ENCODE measurements at regions not wholly inside any gene's neighbourhood (a gene's known extent, or its start where the extent isn't known, plus 50 kb on each side); places are given as distances from the start of the nearest gene placed in this dataset.

GRCh38 chr1:82848043-82848442 is 1047.3 kb downstream of the ADGRL2 start:
- Histone ChIP-seq H3K27ac (ENCODE audit: low read depth, low read length, poor library complexity, severe bottlenecking) (no peak overlapping the region), H3K36me3 (ENCODE audit: insufficient read depth, low read length, poor library complexity, severe bottlenecking) (no peaks in the 10 kb centered on the region), H3K4me1 (ENCODE audit: insufficient read depth, low read length, poor library complexity, severe bottlenecking) (no peaks in the 10 kb centered on the region), H3K9me3 (ENCODE audit: low read depth, low read length, poor library complexity, severe bottlenecking) (no peaks in the 10 kb centered on the region), H3K4me3 (ENCODE audit: low read depth, low read length, poor library complexity, severe bottlenecking) (no peak overlapping the region), H3K27me3 (replicated peaks; ENCODE audit: insufficient read depth, low read depth, low read length, poor library complexity) (no peaks in the 10 kb centered on the region)
- DNase-seq (ENCODE audit: low spot score), result no peak
- TF ChIP-seq CTCF (conservative IDR thresholded peaks at IDR 0.05; ENCODE audit: low read depth, low read length) (no peak), EZH2 (IDR thresholded peaks at IDR 0.05; ENCODE audit: borderline replicate concordance, low read depth, low read length, poor library complexity, severe bottlenecking) (no peak)
- BruUV-seq (replicated peaks), result no TSS peak
- POLR2A ChIA-PET (ENCODE audit: low non-redundant PET), result no interaction called here
- CTCF ChIA-PET, result no interaction called here
- intact Hi-C loops (cut with micrococcal nuclease; ENCODE audit: unreplicated experiment), result loop anchor here (10.0 kb wide), 1 partner anchor 63 kb away; no protein-coding TSS in a partner anchor

- TF ChIP-seq CTCF (conservative IDR thresholded peaks at IDR 0.05; ENCODE audit: low read depth, low read length), result no peak
- TF ChIP-seq EZH2 (IDR thresholded peaks at IDR 0.05; ENCODE audit: borderline replicate concordance, low read depth, low read length, poor library complexity, severe bottlenecking), result no peak
- intact Hi-C loops (cut with micrococcal nuclease; ENCODE audit: unreplicated experiment), result loop anchor here (10.0 kb wide), 1 partner anchor 61 kb away; no protein-coding TSS in a partner anchor
- Histone ChIP-seq H3K27ac (ENCODE audit: low read depth, low read length, poor library complexity, severe bottlenecking) (no peak overlapping the region), H3K36me3 (ENCODE audit: insufficient read depth, low read length, poor library complexity, severe bottlenecking) (no peaks in the 10 kb centered on the region), H3K27me3 (replicated peaks; ENCODE audit: insufficient read depth, low read depth, low read length, poor library complexity) (peaks cover 2% of the 10 kb centered on the region), H3K4me1 (ENCODE audit: insufficient read depth, low read length, poor library complexity, severe bottlenecking) (no peaks in the 10 kb centered on the region), H3K4me3 (ENCODE audit: low read depth, low read length, poor library complexity, severe bottlenecking) (no peak overlapping the region), H3K9me3 (ENCODE audit: low read depth, low read length, poor library complexity, severe bottlenecking) (no peaks in the 10 kb centered on the region)
- ChIA-PET POLR2A (ENCODE audit: low non-redundant PET) (no interaction called here), CTCF (no interaction called here)
- BruUV-seq (replicated peaks), result no TSS peak
- DNase-seq (ENCODE audit: low spot score), result no peak
These were observed 1045.1 kb downstream of the ADGRL2 start for GRCh38 chr1:82845866-82846265.

GRCh38 chr1:82844911-82845827 is 1044.4 kb downstream of the ADGRL2 start:
- CTCF ChIA-PET, result no interaction called here
- intact Hi-C loops (cut with micrococcal nuclease; ENCODE audit: unreplicated experiment), result loop anchor here (10.0 kb wide), 1 partner anchor 60 kb away; no protein-coding TSS in a partner anchor

More at GRCh38 chr1:82844911-82845827, 1044.4 kb downstream of the ADGRL2 start:
- no peaks in the 10 kb centered on the region for H3K36me3 ChIP-seq (ENCODE audit: insufficient read depth, low read length, poor library complexity, severe bottlenecking)
- H3K27ac ChIP-seq (ENCODE audit: low read depth, low read length, poor library complexity, severe bottlenecking), result no peak overlapping the region
- TF ChIP-seq CTCF (conservative IDR thresholded peaks at IDR 0.05; ENCODE audit: low read depth, low read length) (no peak), EZH2 (IDR thresholded peaks at IDR 0.05; ENCODE audit: borderline replicate concordance, low read depth, low read length, poor library complexity, severe bottlenecking) (no peak)
- peaks cover 5% of the 10 kb centered on the region for H3K27me3 ChIP-seq (replicated peaks; ENCODE audit: insufficient read depth, low read depth, low read length, poor library complexity)
- H3K9me3 ChIP-seq (ENCODE audit: low read depth, low read length, poor library complexity, severe bottlenecking), result no peaks in the 10 kb centered on the region
- no peak for DNase-seq (ENCODE audit: low spot score)
- BruUV-seq (replicated peaks), result no TSS peak
- no peaks in the 10 kb centered on the region for H3K4me1 ChIP-seq (ENCODE audit: insufficient read depth, low read length, poor library complexity, severe bottlenecking)
- no peak overlapping the region for H3K4me3 ChIP-seq (ENCODE audit: low read depth, low read length, poor library complexity, severe bottlenecking)
- POLR2A ChIA-PET (ENCODE audit: low non-redundant PET), result no interaction called here

Data from A673 (cell line).